Body of pancreas (tissue), 4 donors: ENCODE measurements at regions not wholly inside any gene's neighbourhood (a gene's known extent, or its start where the extent isn't known, plus 50 kb on each side); places are given as distances from the start of the nearest gene placed in this dataset.
"Not testable (repeated sequence)": the region's sequence is repeated elsewhere in the genome, so short reads cannot be mapped to it uniquely, and the experiment has no call there.

ENCODE experiments used
- ATAC-seq: fragments of 150-250 bp; one replicate; pipeline ENCODE4 v1.9.1; 2016
- DNase-seq, 4 donors: peaks; one replicate each; pipeline ENCODE4 v3.0.0-alpha.2; 2019
- H3K27ac ChIP-seq, 4 donors: fragments of 200-600 bp; sonication (generic); 1 replicate in 3 of 4; 2 replicates in 1 of 4; pipeline versions ENCODE4 v1.5.1 to v1.6.1; 2016 to 2019; ENCODE audit warnings: mild to moderate bottlenecking in 1 of 4, mixed read lengths in 1 of 4, moderate library complexity in 1 of 4
- H3K27me3 ChIP-seq, 2 donors: fragments of 200-600 bp; sonication (generic); one replicate each; pipeline ENCODE4 v1.6.0; 2016; ENCODE audit warnings: mild to moderate bottlenecking in 1 of 2
- H3K36me3 ChIP-seq, 2 donors: fragments of 200-600 bp; sonication (generic); replicated peaks in 1 of 2; 2 replicates each; pipeline ENCODE4 v1.5.1; 2016; ENCODE audit warnings: low read depth in 2 of 2; ENCODE audit not compliant: insufficient read depth in 1 of 2
- H3K4me1 ChIP-seq: fragments of 200-600 bp; sonication (generic); one replicate; pipeline ENCODE4 v1.6.0; 2016
- H3K4me3 ChIP-seq, 2 donors: fragments of 200-600 bp; sonication (generic); 1 replicate in 1 of 2; 2 replicates in 1 of 2; pipeline ENCODE4 v1.5.1; 2016 to 2019
- H3K9me3 ChIP-seq, 3 donors: fragments of 200-600 bp; sonication (generic); 1 replicate in 2 of 3; 2 replicates in 1 of 3; pipeline ENCODE4 v1.5.1; 2016
- CTCF ChIP-seq, 7 experiments: fragments of 450-650 bp in 4 of 7; fragments of 200-600 bp in 3 of 7; sonication (generic) in 3 of 7; IDR thresholded peaks; one replicate each; pipeline ENCODE4 v1.5.1; 2016 to 2019; ENCODE audit warnings: antibody characterized with exemption in 7 of 7
- POLR2A ChIP-seq, 3 donors: fragments of 450-650 bp; IDR thresholded peaks; one replicate each; pipeline ENCODE4 v1.6.1; 2016; ENCODE audit warnings: antibody characterized with exemption in 3 of 3, mild to moderate bottlenecking in 2 of 3
- WGBS, 2 donors: methylation state at CpG; one replicate each; pipeline ENCODE4 v1.1.5; 2017; 5-methylcytosine and 5-hydroxymethylcytosine counted together
- intact Hi-C: fragments of 100-400 bp; cut with DNase I; formaldehyde crosslinking; loops from one replicate; pipeline ENCODE4 v1.15.1; 2023

GRCh38 chrX:45553417-45553816 lies 352.7 kb upstream of the DIPK2B start:
- Histone ChIP-seq H3K9me3 (no peaks in the 10 kb centered on the region), H3K4me3 (no peak overlapping the region), H3K27me3 (no peaks in the 10 kb centered on the region), H3K36me3 (no peaks in the 10 kb centered on the region), H3K27ac (no peak overlapping the region), H3K4me1 (no peaks in the 10 kb centered on the region)
- WGBS, 2 donors = 45 to 75% methylated on average over 1 of the region's 1 CpG
- TF ChIP-seq POLR2A (IDR thresholded peaks at IDR 0.05) = no peak
- no peak for TF ChIP-seq CTCF (IDR thresholded peaks at IDR 0.05)
- intact Hi-C loops = no loop called here
- no peak for DNase-seq
- no peak for ATAC-seq

GRCh38 chrX:45546697-45547096 lies 346.0 kb upstream of the DIPK2B start:
- H3K36me3 ChIP-seq, intact Hi-C loops, H3K4me1 ChIP-seq, H3K9me3 ChIP-seq, H3K27me3 ChIP-seq, DNase-seq, H3K27ac ChIP-seq, H3K4me3 ChIP-seq, ATAC-seq: not testable (repeated sequence)

- ATAC-seq = no peak
- TF ChIP-seq POLR2A (IDR thresholded peaks at IDR 0.05) = no peak
- no peak for TF ChIP-seq CTCF (IDR thresholded peaks at IDR 0.05)
- Histone ChIP-seq H3K4me3 (no peak overlapping the region), H3K27me3 (no peaks in the 10 kb centered on the region), H3K36me3 (no peaks in the 10 kb centered on the region), H3K4me1 (no peaks in the 10 kb centered on the region), H3K9me3 (no peaks in the 10 kb centered on the region), H3K27ac (no peak overlapping the region)
- WGBS, 2 donors = 65 to 70% methylated on average over 2 of the region's 2 CpGs
- intact Hi-C loops = no loop called here
- DNase-seq = no peak
Measured at GRCh38 chrX:45540181-45540580, 339.5 kb upstream of the DIPK2B start.

- ATAC-seq (no peak), DNase-seq (no peak)
- Histone ChIP-seq H3K36me3 (no peaks in the 10 kb centered on the region), H3K4me1 (no peaks in the 10 kb centered on the region), H3K9me3 (no peaks in the 10 kb centered on the region), H3K4me3 (no peak overlapping the region), H3K27ac (no peak overlapping the region), H3K27me3 (no peaks in the 10 kb centered on the region)
- no peak for TF ChIP-seq POLR2A (IDR thresholded peaks at IDR 0.05)
- no peak for TF ChIP-seq CTCF (IDR thresholded peaks at IDR 0.05)
- WGBS, 2 donors = 60 to 75% methylated on average over 1 of the region's 1 CpG
- intact Hi-C loops = no loop called here
Measured at GRCh38 chrX:45537936-45538335, 337.3 kb upstream of the DIPK2B start.

GRCh38 chrX:45527834-45528233 lies 327.2 kb upstream of the DIPK2B start:
- Histone ChIP-seq H3K36me3 (no peaks in the 10 kb centered on the region), H3K4me1 (no peaks in the 10 kb centered on the region), H3K27ac (no peak overlapping the region), H3K4me3 (no peak overlapping the region), H3K27me3 (no peaks in the 10 kb centered on the region), H3K9me3 (no peaks in the 10 kb centered on the region)
- WGBS, 2 donors = 72 to 81% methylated on average over 4 of the region's 4 CpGs
- intact Hi-C loops = no loop called here
- DNase-seq (no peak), ATAC-seq (no peak)
- TF ChIP-seq CTCF (IDR thresholded peaks at IDR 0.05) (no peak), POLR2A (IDR thresholded peaks at IDR 0.05) (no peak)
